Medulla oblongata (tissue), 1 donor: ENCODE measurements at regions not wholly inside any gene's neighbourhood (a gene's known extent, or its start where the extent isn't known, plus 50 kb on each side); places are given as distances from the start of the nearest gene placed in this dataset.

Experiments
- DNase-seq: peaks from one replicate; pipeline ENCODE4 v3.0.0-alpha.2; 2015; ENCODE audit errors: extremely low spot score

- DNase-seq, result no peak
Measured at GRCh38 chr1:222241410-222241809, 306.5 kb downstream of the HHIPL2 start.

DNA sequence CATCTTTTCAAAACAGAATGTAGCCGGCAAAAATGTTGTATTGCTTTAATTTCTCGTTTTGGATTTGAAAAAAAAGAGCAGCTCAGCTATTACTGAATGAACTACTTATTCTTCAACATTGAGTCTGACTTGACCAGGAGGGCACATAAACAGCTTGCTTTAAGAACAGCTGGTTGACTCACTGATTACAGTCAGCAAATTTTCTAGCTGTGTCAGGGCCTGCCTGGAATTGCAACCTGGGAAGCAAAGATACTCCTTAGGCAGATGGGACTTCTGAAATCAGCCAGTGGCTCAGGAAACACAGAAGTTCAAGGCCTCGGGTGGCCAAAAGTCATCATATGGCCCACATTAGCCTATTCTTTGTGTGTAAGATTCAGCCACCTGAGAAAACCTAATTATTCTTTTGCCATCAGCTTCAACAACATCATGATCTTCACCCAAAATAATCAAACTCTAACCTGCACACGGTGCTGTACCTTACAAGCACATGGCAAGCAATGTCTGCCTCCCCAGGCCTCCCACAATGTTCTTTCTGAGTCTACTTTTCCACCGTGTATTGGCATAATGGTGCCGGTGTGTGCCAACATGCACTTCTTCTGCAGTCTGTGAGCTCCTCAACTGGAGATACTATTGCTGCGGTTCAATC is 307.2 kb downstream of the HHIPL2 start:
- DNase-seq, result no peak

- DNase-seq, result no peak
Measured at GRCh38 chr1:222239130-222239529, 308.8 kb downstream of the HHIPL2 start.

- no peak for DNase-seq
Measured at GRCh38 chr1:222234351-222234750, 313.6 kb downstream of the HHIPL2 start.

GRCh38 chr1:222233444-222234158 is 314.3 kb downstream of the HHIPL2 start:
- DNase-seq, result no peak

- no peak for DNase-seq
Measured at GRCh38 chr1:222232842-222233241, 315.1 kb downstream of the HHIPL2 start.

GRCh38 chr1:222229672-222230312 is 318.1 kb downstream of the HHIPL2 start:
- DNase-seq, result no peak

- no peak for DNase-seq
Measured at GRCh38 chr1:222225316-222225691, 322.6 kb downstream of the HHIPL2 start.

DNA sequence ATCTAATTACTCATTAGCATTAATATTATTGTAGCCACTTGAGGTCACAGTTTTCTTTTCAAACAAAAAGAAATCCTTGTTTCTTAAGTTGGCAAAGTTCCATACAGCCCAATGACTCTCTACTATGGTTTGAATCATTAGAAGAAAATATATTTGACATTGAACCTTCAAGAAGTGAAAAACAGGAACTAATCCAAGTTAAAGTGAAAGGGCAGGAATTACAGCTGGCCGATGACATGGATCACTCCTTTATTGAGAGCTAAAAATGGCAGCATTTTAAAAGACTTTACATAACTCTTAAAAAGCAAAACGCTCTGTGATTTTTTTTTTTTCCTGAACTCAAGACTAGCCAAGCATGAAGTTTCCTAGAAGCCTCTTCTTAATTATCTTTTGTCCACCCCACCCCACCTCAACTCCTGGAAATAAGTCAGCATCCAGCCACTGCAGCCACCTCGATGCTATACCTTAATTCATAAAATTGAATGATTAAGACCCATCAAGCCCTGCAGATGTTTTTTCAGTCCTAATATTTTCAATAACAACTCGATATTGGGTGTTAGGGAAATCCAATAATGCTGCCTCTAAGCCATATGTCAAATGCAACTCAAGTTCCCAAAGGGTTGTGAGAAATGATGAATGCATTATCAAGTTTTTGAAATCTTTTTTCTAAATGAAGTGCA is 323.1 kb downstream of the HHIPL2 start:
- DNase-seq, result no peak

- no peak for DNase-seq
Measured at GRCh38 chr1:222224156-222224555, 323.7 kb downstream of the HHIPL2 start.

DNA sequence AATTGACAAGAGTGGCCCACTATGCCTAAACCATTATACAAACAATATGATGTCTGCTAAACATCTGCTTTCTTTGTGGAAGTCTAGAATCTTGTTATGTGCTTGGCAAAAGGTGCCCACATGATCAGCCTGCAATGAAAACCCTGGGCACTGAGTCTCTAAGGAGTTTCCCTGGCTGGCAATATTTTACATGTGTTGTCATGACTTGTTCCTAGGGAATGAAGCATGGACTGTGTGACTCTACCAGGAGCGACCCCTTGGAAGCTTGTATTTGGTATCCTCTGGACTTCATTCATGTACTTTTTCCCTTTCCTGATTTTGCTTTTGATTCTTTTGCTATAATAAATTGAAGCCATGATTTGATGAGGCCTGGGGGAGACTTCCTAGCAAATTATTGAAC is 324.9 kb downstream of the HHIPL2 start:
- DNase-seq, result no peak

DNA sequence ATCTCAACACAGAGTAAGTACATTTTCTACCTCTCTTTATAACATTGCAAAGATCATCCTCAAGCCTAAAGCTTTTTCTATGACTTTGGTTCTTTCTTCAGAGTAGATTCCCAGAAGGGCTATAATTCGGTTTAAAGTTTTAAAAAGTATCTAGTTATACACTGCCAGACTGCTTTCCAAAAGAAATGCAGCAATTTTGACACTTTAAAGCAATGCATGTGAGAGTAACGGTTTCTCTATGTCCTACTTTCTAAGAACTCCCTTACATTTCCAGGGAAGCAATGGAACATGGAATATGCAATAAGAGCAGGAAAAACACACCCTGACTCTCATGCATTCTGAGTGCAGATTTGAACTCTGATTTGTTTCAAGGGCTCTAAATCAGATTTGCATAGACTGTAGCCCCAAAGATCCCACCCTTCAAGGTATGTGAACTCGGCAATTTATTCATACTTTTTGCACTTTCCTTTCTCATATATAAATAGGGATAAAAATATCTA is 331.6 kb downstream of the HHIPL2 start:
- no peak for DNase-seq

GRCh38 chr1:222210776-222211175 is 337.1 kb downstream of the HHIPL2 start:
- no peak for DNase-seq

DNA sequence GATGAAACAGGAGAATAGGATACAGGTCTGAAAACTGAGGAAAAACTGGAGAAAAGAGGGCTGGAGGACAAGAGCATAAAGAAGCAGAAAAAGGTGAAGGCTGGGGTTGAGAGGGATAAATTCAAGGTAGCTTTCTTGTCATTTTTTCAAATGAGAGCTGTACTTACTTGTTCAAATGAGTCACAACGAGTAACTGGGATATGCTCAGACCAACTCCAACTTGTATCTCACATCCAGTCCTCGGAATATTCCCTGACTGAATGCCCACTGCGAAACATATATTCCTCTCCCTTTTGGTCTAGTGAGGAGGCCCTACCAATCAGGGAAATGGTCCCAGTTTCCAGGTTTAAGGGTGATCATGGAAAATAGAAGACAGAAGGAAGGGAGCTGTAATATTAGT is 343.4 kb downstream of the HHIPL2 start:
- DNase-seq, result no peak

DNA sequence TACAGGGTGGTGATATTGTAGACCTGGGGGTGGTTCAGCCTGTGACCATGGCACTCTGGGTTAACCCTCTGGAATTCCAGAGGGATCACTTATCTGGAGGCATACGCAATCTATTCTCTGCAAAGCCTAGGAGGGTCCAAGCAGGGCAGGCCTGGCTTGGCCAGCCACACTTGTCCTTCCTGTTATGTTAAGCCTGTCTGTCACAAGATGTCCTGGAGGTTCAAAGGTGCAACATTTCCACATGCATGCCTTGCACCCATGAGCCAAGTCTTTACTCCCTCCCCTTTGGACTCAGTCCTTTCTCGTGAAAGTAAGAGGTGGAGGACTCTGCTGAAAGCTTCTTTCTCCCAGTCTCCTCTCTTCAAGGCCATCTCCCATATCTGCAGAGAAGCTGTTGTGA is 345.1 kb downstream of the HHIPL2 start:
- DNase-seq, result no peak

DNA sequence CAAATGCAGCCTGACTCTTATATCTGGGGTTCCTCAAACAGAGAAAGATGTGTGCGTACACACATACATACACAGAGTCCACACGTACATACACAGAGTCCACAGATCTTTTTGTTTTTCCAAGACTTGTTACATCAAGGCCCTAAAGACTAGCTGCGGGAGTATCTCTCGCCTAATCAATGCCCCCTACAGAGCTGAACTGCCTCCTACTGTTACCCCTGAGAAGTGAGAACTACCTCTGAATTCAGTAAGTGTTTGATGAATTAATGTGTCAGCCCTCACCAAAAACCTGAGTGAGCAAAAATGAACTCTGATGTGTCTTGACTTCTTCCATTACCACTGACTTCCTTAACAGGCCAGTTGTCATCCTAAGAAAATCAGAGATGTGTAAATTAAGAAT is 351.2 kb downstream of the HHIPL2 start:
- no peak for DNase-seq

DNA sequence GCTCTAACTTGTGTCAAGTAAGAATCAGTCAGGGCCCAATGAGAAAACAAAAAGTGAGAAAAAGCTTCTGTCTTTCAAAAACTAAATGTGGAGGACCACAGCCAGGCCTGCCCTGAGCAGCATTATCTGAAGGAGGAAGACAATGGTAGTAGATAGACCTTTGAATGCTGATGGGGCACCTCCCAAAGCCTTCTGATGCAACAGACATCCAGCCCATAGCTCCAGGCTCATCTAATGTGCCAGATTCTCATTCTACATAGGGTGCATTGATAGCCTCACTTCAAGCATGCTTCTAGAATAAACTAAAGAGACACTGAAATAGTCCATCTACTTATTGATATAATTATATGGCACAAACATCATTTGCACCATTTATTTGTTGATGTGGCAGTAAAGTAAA is 351.6 kb downstream of the HHIPL2 start:
- DNase-seq, result no peak

- no peak for DNase-seq
Measured at GRCh38 chr1:222195857-222196256, 352.0 kb downstream of the HHIPL2 start.

GRCh38 chr1:222189218-222189617 is 358.7 kb downstream of the HHIPL2 start:
- no peak for DNase-seq

DNA sequence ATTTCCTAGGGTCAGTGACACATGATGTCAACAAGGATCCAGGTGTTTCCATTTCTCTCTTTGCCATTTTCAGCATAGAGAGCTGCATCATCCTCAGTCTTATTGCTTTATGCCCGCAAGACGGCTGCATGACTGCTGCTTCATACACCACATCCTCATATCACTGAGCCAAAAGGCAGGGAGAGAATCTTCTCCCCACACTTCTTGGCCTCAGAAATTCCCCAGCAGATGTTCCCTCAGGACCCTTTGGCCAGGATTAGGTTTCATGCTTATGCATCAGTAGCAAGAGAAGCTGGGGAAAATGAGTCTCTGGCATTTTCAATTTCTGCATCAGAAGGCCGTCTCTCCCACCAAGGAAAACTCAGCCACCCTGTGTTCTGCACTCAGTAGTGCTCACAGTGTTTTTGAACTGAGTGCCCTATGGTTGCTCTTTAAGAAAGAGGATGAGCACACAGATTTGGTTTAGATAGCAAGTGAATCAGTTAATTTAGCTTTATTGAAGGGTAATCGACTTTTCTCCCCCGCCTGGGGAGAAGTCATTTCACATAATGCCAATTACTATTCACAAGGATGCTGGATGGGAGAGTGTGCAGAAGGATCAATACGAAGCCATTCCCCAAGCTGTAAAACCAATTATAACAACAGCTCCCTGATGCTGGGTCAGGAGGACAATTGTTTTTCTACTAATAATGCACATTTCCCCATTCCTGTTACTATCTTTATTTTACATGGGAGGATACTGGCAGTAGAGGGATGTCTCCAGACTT is 360.2 kb downstream of the HHIPL2 start:
- DNase-seq, result no peak

GRCh38 chr1:222182641-222183040 is 365.3 kb downstream of the HHIPL2 start:
- no peak for DNase-seq

DNA sequence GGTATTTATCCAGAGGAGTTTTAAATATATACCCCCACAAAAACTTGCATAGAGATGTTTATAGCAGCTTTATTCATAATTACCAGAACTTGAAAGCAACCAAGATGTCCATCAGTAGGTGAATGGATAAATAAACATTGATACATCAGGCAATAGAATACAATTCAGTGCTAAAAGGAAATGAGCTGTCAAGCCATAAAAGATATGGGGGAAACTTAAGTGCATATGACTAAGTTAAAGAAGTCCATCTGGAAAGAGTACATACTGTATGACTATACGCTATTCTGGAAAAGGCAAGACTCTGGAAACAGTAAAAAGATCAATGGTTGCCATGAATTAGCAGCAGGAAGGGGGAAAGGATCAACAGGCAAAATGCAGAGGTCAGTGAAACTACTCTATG is 366.7 kb downstream of the HHIPL2 start:
- no peak for DNase-seq
